ENCODE measurements at regions not wholly inside any gene's neighbourhood (a gene's known extent, or its start where the extent isn't known, plus 50 kb on each side); places are given as distances from the start of the nearest gene placed in this dataset.

GRCh38 chr18:37694516-37694915, 128.9 kb upstream of the CELF4 start:
- intact Hi-C loops (cut with micrococcal nuclease; ENCODE audit: unreplicated experiment), result no loop called here
- H3K27ac Mint-ChIP-seq (ENCODE audit: unreplicated experiment), result no peak overlapping the region

GRCh38 chr18:37691162-37691561, 125.6 kb upstream of the CELF4 start:
- no peak overlapping the region for H3K4me3 Mint-ChIP-seq (ENCODE audit: unreplicated experiment)
- no peak for TF ChIP-seq CTCF (IDR thresholded peaks at IDR 0.05; ENCODE audit: insufficient read depth in 1 of 2, low read depth in 1 of 2, low read length in 1 of 2, severe bottlenecking in 1 of 2, unreplicated experiment in 1 of 2)
- no peaks in the 10 kb centered on the region for H3K9me3 Mint-ChIP-seq (ENCODE audit: unreplicated experiment)
- no peaks in the 10 kb centered on the region for H3K36me3 Mint-ChIP-seq (ENCODE audit: insufficient read depth, unreplicated experiment)
- ChIA-PET CTCF (no interaction called here), POLR2A (no interaction called here)
- Histone ChIP-seq H3K36me3 (ENCODE audit: control insufficient read depth, insufficient read depth, low read length) (no peaks in the 10 kb centered on the region), H3K4me1 (no peaks in the 10 kb centered on the region), H3K9me3 (no peaks in the 10 kb centered on the region), H3K27me3 (replicated peaks; ENCODE audit: control insufficient read depth, insufficient read depth, low read length) (no peaks in the 10 kb centered on the region), H3K4me3 (ENCODE audit: low read depth, low read length) (no peak overlapping the region)
- H3K4me1 Mint-ChIP-seq (ENCODE audit: low read depth, unreplicated experiment), result no peaks in the 10 kb centered on the region
- no peak for DNase-seq
- intact Hi-C loops (cut with micrococcal nuclease; ENCODE audit: unreplicated experiment), result no loop called here
- H3K27ac Mint-ChIP-seq (ENCODE audit: unreplicated experiment), result no peak overlapping the region
- H3K27me3 Mint-ChIP-seq (ENCODE audit: insufficient read depth, unreplicated experiment), result peaks cover 3% of the 10 kb centered on the region
- BruUV-seq (replicated peaks), result no TSS peak

More at GRCh38 chr18:37694516-37694915, 128.9 kb upstream of the CELF4 start:
- DNase-seq, result no peak
- H3K4me3 ChIP-seq (ENCODE audit: low read depth, low read length), result no peak overlapping the region
- no peaks in the 10 kb centered on the region for H3K36me3 ChIP-seq (ENCODE audit: control insufficient read depth, insufficient read depth, low read length)
- ChIA-PET POLR2A (no interaction called here), CTCF (no interaction called here)
- Mint-ChIP-seq H3K4me3 (ENCODE audit: unreplicated experiment) (no peak overlapping the region), H3K4me1 (ENCODE audit: low read depth, unreplicated experiment) (no peaks in the 10 kb centered on the region), H3K9me3 (ENCODE audit: unreplicated experiment) (no peaks in the 10 kb centered on the region), H3K27me3 (ENCODE audit: insufficient read depth, unreplicated experiment) (no peaks in the 10 kb centered on the region), H3K36me3 (ENCODE audit: insufficient read depth, unreplicated experiment) (no peaks in the 10 kb centered on the region)
- no TSS peak for BruUV-seq (replicated peaks)
- TF ChIP-seq CTCF (IDR thresholded peaks at IDR 0.05; ENCODE audit: insufficient read depth in 1 of 2, low read depth in 1 of 2, low read length in 1 of 2, severe bottlenecking in 1 of 2, unreplicated experiment in 1 of 2), result no peak
- no peaks in the 10 kb centered on the region for H3K4me1 ChIP-seq
- H3K9me3 ChIP-seq, result no peaks in the 10 kb centered on the region
- no peaks in the 10 kb centered on the region for H3K27me3 ChIP-seq (replicated peaks; ENCODE audit: control insufficient read depth, insufficient read depth, low read length)

GRCh38 chr18:37689841-37690240, 124.2 kb upstream of the CELF4 start:
- H3K27ac Mint-ChIP-seq (ENCODE audit: unreplicated experiment), result no peak overlapping the region
- H3K36me3 ChIP-seq (ENCODE audit: control insufficient read depth, insufficient read depth, low read length), result no peaks in the 10 kb centered on the region
- H3K36me3 Mint-ChIP-seq (ENCODE audit: insufficient read depth, unreplicated experiment), result no peaks in the 10 kb centered on the region

More at GRCh38 chr18:37689841-37690240, 124.2 kb upstream of the CELF4 start:
- Mint-ChIP-seq H3K9me3 (ENCODE audit: unreplicated experiment) (no peaks in the 10 kb centered on the region), H3K27me3 (ENCODE audit: insufficient read depth, unreplicated experiment) (peaks cover 3% of the 10 kb centered on the region), H3K4me1 (ENCODE audit: low read depth, unreplicated experiment) (no peaks in the 10 kb centered on the region), H3K4me3 (ENCODE audit: unreplicated experiment) (no peak overlapping the region)
- intact Hi-C loops (cut with micrococcal nuclease; ENCODE audit: unreplicated experiment), result no loop called here
- Histone ChIP-seq H3K4me1 (no peaks in the 10 kb centered on the region), H3K4me3 (ENCODE audit: low read depth, low read length) (no peak overlapping the region), H3K27me3 (replicated peaks; ENCODE audit: control insufficient read depth, insufficient read depth, low read length) (no peaks in the 10 kb centered on the region), H3K9me3 (no peaks in the 10 kb centered on the region)
- ChIA-PET POLR2A (no interaction called here), CTCF (no interaction called here)
- BruUV-seq (replicated peaks), result no TSS peak
- TF ChIP-seq CTCF (IDR thresholded peaks at IDR 0.05; ENCODE audit: insufficient read depth in 1 of 2, low read depth in 1 of 2, low read length in 1 of 2, severe bottlenecking in 1 of 2, unreplicated experiment in 1 of 2), result no peak
- no peak for DNase-seq

All from Caco-2 (cell line).